ENCODE measurements at regions not wholly inside any gene's neighbourhood (a gene's known extent, or its start where the extent isn't known, plus 50 kb on each side); places are given as distances from the start of the nearest gene placed in this dataset.

- no peaks in the 10 kb centered on the region for H3K9me3 ChIP-seq
- Mint-ChIP-seq H3K36me3 (no peaks in the 10 kb centered on the region), H3K9me3 (no peaks in the 10 kb centered on the region), H3K4me1 (no peaks in the 10 kb centered on the region), H3K27ac (no peak overlapping the region), H3K4me3 (no peak overlapping the region), H3K27me3 (peaks cover 0 to 4% of the 10 kb centered on the region in 2 donors)
- ATAC-seq (replicated peaks in 1 of 4) (no peak), DNase-seq (no peak)
- H3K27me3 ChIP-seq (replicated peaks in 1 of 2; ENCODE audit: control insufficient read depth in 2 of 2, extremely low read depth in 1 of 2, insufficient read depth in 2 of 2, low read length in 1 of 2), result no peaks in the 10 kb centered on the region
- no peak overlapping the region for H3K27ac ChIP-seq (ENCODE audit: low read length)
- no peaks in the 10 kb centered on the region for H3K36me3 ChIP-seq (ENCODE audit: control insufficient read depth in 2 of 2, extremely low read depth in 1 of 2, insufficient read depth in 1 of 2, low read length in 1 of 2)
- WGBS (ENCODE audit: insufficient coverage), result no CpG with 5 or more reads among the region's 4 CpGs
- POLR2A ChIA-PET, result no interaction called here
- CTCF ChIA-PET, result no interaction called here
- no peak overlapping the region for H3K4me3 ChIP-seq (ENCODE audit: control insufficient read depth in 1 of 2, extremely low read depth in 1 of 2, low read length in 1 of 2)
- H3K4me1 ChIP-seq (ENCODE audit: control insufficient read depth in 1 of 2, extremely low read depth in 1 of 2, insufficient read depth in 2 of 2, low read length in 2 of 2), result no peaks in the 10 kb centered on the region
Observed at GRCh38 chr2:6421888-6422287, 443.8 kb downstream of the CMPK2 start.

GRCh38 chr2:6423157-6423556 lies 442.6 kb downstream of the CMPK2 start:
- DNase-seq, result no peak
- no peak overlapping the region for H3K4me3 Mint-ChIP-seq
- no peaks in the 10 kb centered on the region for H3K36me3 Mint-ChIP-seq
- no peak for ATAC-seq (replicated peaks in 1 of 4)
- H3K9me3 Mint-ChIP-seq, result no peaks in the 10 kb centered on the region
- no CpG with 5 or more reads among the region's 1 CpG for WGBS (ENCODE audit: insufficient coverage)
- no peaks in the 10 kb centered on the region for H3K36me3 ChIP-seq (ENCODE audit: control insufficient read depth in 2 of 2, extremely low read depth in 1 of 2, insufficient read depth in 1 of 2, low read length in 1 of 2)
- H3K27me3 Mint-ChIP-seq, result peaks cover 0 to 4% of the 10 kb centered on the region in 2 donors
- CTCF ChIA-PET, result no interaction called here
- no peak overlapping the region for H3K27ac Mint-ChIP-seq
- no peaks in the 10 kb centered on the region for H3K9me3 ChIP-seq
- H3K4me1 Mint-ChIP-seq, result no peaks in the 10 kb centered on the region
- POLR2A ChIA-PET, result no interaction called here
- no peak overlapping the region for H3K27ac ChIP-seq (ENCODE audit: low read length)
- H3K27me3 ChIP-seq (replicated peaks in 1 of 2; ENCODE audit: control insufficient read depth in 2 of 2, extremely low read depth in 1 of 2, insufficient read depth in 2 of 2, low read length in 1 of 2), result no peaks in the 10 kb centered on the region
- no peak overlapping the region for H3K4me3 ChIP-seq (ENCODE audit: control insufficient read depth in 1 of 2, extremely low read depth in 1 of 2, low read length in 1 of 2)
- no peaks in the 10 kb centered on the region for H3K4me1 ChIP-seq (ENCODE audit: control insufficient read depth in 1 of 2, extremely low read depth in 1 of 2, insufficient read depth in 2 of 2, low read length in 2 of 2)

GRCh38 chr2:6423944-6424343 lies 441.8 kb downstream of the CMPK2 start:
- no peaks in the 10 kb centered on the region for H3K4me1 Mint-ChIP-seq
- H3K27me3 Mint-ChIP-seq, result peaks cover 0 to 4% of the 10 kb centered on the region in 2 donors
- H3K4me3 Mint-ChIP-seq, result no peak overlapping the region
- Histone ChIP-seq H3K4me1 (ENCODE audit: control insufficient read depth in 1 of 2, extremely low read depth in 1 of 2, insufficient read depth in 2 of 2, low read length in 2 of 2) (no peaks in the 10 kb centered on the region), H3K27me3 (replicated peaks in 1 of 2; ENCODE audit: control insufficient read depth in 2 of 2, extremely low read depth in 1 of 2, insufficient read depth in 2 of 2, low read length in 1 of 2) (no peaks in the 10 kb centered on the region), H3K36me3 (ENCODE audit: control insufficient read depth in 2 of 2, extremely low read depth in 1 of 2, insufficient read depth in 1 of 2, low read length in 1 of 2) (no peaks in the 10 kb centered on the region), H3K4me3 (ENCODE audit: control insufficient read depth in 1 of 2, extremely low read depth in 1 of 2, low read length in 1 of 2) (no peak overlapping the region), H3K27ac (ENCODE audit: low read length) (no peak overlapping the region), H3K9me3 (no peaks in the 10 kb centered on the region)
- DNase-seq, result no peak
- no peaks in the 10 kb centered on the region for H3K9me3 Mint-ChIP-seq
- H3K36me3 Mint-ChIP-seq, result no peaks in the 10 kb centered on the region
- ATAC-seq (replicated peaks in 1 of 4), result no peak
- no peak overlapping the region for H3K27ac Mint-ChIP-seq
- 64% methylated on average over 4 of the region's 6 CpGs for WGBS (ENCODE audit: insufficient coverage)
- POLR2A ChIA-PET, result no interaction called here
- CTCF ChIA-PET, result no interaction called here

- H3K27ac ChIP-seq (ENCODE audit: low read length), result no peak overlapping the region
- no peaks in the 10 kb centered on the region for H3K4me1 Mint-ChIP-seq
- H3K4me3 Mint-ChIP-seq, result no peak overlapping the region
- no peak for DNase-seq
- H3K9me3 Mint-ChIP-seq, result peaks cover 0 to 3% (median 3%) of the 10 kb centered on the region in 3 donors
- ChIA-PET POLR2A (no interaction called here), CTCF (no interaction called here)
- no peak for ATAC-seq (replicated peaks in 1 of 4)
- no CpG with 5 or more reads among the region's 3 CpGs for WGBS (ENCODE audit: insufficient coverage)
- peaks cover 0 to 4% of the 10 kb centered on the region in 2 donors for H3K27me3 Mint-ChIP-seq
- no peaks in the 10 kb centered on the region for H3K9me3 ChIP-seq
- H3K36me3 ChIP-seq (ENCODE audit: control insufficient read depth in 2 of 2, extremely low read depth in 1 of 2, insufficient read depth in 1 of 2, low read length in 1 of 2), result no peaks in the 10 kb centered on the region
- H3K4me1 ChIP-seq (ENCODE audit: control insufficient read depth in 1 of 2, extremely low read depth in 1 of 2, insufficient read depth in 2 of 2, low read length in 2 of 2), result no peaks in the 10 kb centered on the region
- H3K4me3 ChIP-seq (ENCODE audit: control insufficient read depth in 1 of 2, extremely low read depth in 1 of 2, low read length in 1 of 2), result no peak overlapping the region
- H3K27ac Mint-ChIP-seq, result no peak overlapping the region
- H3K36me3 Mint-ChIP-seq, result no peaks in the 10 kb centered on the region
- no peaks in the 10 kb centered on the region for H3K27me3 ChIP-seq (replicated peaks in 1 of 2; ENCODE audit: control insufficient read depth in 2 of 2, extremely low read depth in 1 of 2, insufficient read depth in 2 of 2, low read length in 1 of 2)
Observed at GRCh38 chr2:6425032-6425431, 440.7 kb downstream of the CMPK2 start.

- H3K27ac Mint-ChIP-seq, result no peak overlapping the region
- Histone ChIP-seq H3K4me3 (ENCODE audit: control insufficient read depth in 1 of 2, extremely low read depth in 1 of 2, low read length in 1 of 2) (no peak overlapping the region), H3K27me3 (replicated peaks in 1 of 2; ENCODE audit: control insufficient read depth in 2 of 2, extremely low read depth in 1 of 2, insufficient read depth in 2 of 2, low read length in 1 of 2) (no peaks in the 10 kb centered on the region), H3K36me3 (ENCODE audit: control insufficient read depth in 2 of 2, extremely low read depth in 1 of 2, insufficient read depth in 1 of 2, low read length in 1 of 2) (no peaks in the 10 kb centered on the region), H3K27ac (ENCODE audit: low read length) (no peak overlapping the region), H3K4me1 (ENCODE audit: control insufficient read depth in 1 of 2, extremely low read depth in 1 of 2, insufficient read depth in 2 of 2, low read length in 2 of 2) (no peaks in the 10 kb centered on the region), H3K9me3 (no peaks in the 10 kb centered on the region)
- no peak for ATAC-seq (replicated peaks in 1 of 4)
- H3K4me1 Mint-ChIP-seq, result no peaks in the 10 kb centered on the region
- POLR2A ChIA-PET, result interaction anchor here in 1 of 2 donors (0.6 kb wide), 1 partner anchor 25 kb away, joined by 5 read pairs; no protein-coding TSS in a partner anchor
- no peaks in the 10 kb centered on the region for H3K36me3 Mint-ChIP-seq
- DNase-seq, result no peak
- H3K4me3 Mint-ChIP-seq, result no peak overlapping the region
- CTCF ChIA-PET, result interaction anchor here in 1 of 2 donors (0.6 kb wide), 1 partner anchor 15 kb away, joined by 3 read pairs; no protein-coding TSS in a partner anchor
- H3K9me3 Mint-ChIP-seq, result peaks cover 3 to 7% (median 4%) of the 10 kb centered on the region in 3 donors
- 84% methylated on average over 14 of the region's 19 CpGs for WGBS (ENCODE audit: insufficient coverage)
- no peaks in the 10 kb centered on the region for H3K27me3 Mint-ChIP-seq
Observed at GRCh38 chr2:6429210-6429986, 436.3 kb downstream of the CMPK2 start.

GRCh38 chr2:6434438-6434837 lies 431.3 kb downstream of the CMPK2 start:
- peaks cover under 1 to 5% (median 4%) of the 10 kb centered on the region in 3 donors for H3K9me3 Mint-ChIP-seq
- H3K4me1 ChIP-seq (ENCODE audit: control insufficient read depth in 1 of 2, extremely low read depth in 1 of 2, insufficient read depth in 2 of 2, low read length in 2 of 2), result no peaks in the 10 kb centered on the region
- CTCF ChIA-PET, result no interaction called here
- no peak for ATAC-seq (replicated peaks in 1 of 4)
- no peaks in the 10 kb centered on the region for H3K9me3 ChIP-seq
- WGBS (ENCODE audit: insufficient coverage), result 81% methylated on average over 6 of the region's 6 CpGs
- H3K27me3 ChIP-seq (replicated peaks in 1 of 2; ENCODE audit: control insufficient read depth in 2 of 2, extremely low read depth in 1 of 2, insufficient read depth in 2 of 2, low read length in 1 of 2), result no peaks in the 10 kb centered on the region
- POLR2A ChIA-PET, result no interaction called here
- no peak overlapping the region for H3K27ac Mint-ChIP-seq
- no peak for DNase-seq
- H3K4me3 Mint-ChIP-seq, result no peak overlapping the region
- no peak overlapping the region for H3K27ac ChIP-seq (ENCODE audit: low read length)
- H3K27me3 Mint-ChIP-seq, result no peaks in the 10 kb centered on the region
- H3K4me1 Mint-ChIP-seq, result no peaks in the 10 kb centered on the region
- H3K36me3 ChIP-seq (ENCODE audit: control insufficient read depth in 2 of 2, extremely low read depth in 1 of 2, insufficient read depth in 1 of 2, low read length in 1 of 2), result no peaks in the 10 kb centered on the region
- no peaks in the 10 kb centered on the region for H3K36me3 Mint-ChIP-seq
- no peak overlapping the region for H3K4me3 ChIP-seq (ENCODE audit: control insufficient read depth in 1 of 2, extremely low read depth in 1 of 2, low read length in 1 of 2)
